GM19043 (cell line): ENCODE measurements at regions not wholly inside any gene's neighbourhood (a gene's known extent, or its start where the extent isn't known, plus 50 kb on each side); places are given as distances from the start of the nearest gene placed in this dataset.

ENCODE experiments used
- ATAC-seq: cut with Tn5 transposase; IDR thresholded peaks from one replicate; pipeline ENCODE4 v1.9.1; 2021; ENCODE audit warnings: low read depth; ENCODE audit not compliant: unreplicated experiment

DNA sequence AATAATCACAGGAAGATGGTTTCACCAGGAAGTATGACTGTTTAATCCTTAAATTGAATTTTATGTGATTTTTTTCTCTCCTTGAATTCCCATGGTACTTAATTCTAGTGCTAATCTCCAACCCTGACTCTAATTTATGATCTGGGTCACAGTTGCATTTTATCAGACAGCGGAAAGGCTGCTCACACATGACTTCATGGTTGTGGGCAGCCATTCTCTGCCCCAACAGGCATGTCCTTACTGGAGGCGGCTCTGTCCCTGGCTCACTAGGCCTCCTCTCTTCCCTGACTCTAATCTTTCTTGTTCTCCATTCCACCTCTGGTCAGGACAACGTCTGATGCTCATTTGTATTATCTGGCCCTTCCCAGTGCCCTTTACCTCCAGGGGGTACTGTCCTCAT lies 184.4 kb downstream of the CHST1 start:
- no peak for ATAC-seq

DNA sequence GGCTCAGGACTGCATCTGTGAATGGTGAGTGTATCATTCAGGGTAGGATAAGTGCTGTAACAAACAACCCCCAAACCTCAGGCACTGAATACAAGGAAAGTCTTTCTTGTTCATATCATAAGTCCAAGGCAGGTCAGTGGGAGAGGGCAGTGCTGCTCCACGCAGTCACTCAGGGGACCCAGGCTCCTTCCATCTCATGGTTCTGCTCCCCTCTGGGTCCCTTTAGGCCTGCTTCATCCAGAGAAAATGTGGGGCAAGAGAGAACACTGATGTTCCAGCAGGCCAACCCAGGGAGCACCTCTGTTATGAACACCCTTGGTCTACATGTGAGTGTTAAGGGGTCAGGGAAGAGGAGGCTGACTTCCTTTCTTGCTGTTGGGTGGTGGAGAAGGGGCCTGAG lies 187.8 kb downstream of the CHST1 start:
- no peak for ATAC-seq

DNA sequence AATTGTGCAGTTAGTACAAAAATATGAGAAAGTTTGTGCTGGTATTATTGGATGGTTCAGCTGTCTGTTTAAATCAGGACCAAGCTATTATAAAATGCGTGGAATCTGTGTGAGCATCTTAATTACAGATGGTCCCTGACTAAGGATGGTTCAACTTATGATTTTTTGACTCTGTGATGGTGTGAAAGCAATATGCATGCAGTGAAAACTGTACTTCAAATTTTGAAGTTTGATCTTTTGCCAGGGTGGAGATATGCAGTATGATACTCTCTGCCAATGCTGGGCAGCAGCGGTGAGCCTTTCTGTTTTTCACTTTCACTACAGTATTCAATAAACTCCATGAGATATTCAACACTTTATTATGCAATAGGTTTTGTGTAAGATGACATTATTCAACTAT lies 189.3 kb downstream of the CHST1 start:
- no peak for ATAC-seq

DNA sequence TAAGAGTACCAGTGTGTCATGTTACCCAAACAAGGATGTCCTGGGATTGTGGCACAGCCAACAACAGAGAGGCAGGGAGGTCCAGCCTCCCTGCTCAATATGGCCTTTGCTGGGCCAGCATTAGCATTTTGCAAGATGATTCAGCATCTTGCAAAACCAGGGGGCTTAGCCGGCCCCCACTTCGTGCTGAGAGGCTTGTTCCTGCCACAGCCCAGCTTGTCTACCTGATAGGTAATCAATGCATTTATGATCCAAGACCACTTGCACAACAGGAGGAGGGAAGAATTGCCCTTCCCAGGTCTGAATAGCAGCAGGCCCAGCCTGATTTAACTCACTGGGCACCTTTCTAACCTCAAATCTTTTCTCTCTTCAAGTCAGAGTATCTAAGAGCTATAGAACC lies 189.0 kb upstream of the SYT13 start:
- no peak for ATAC-seq

DNA sequence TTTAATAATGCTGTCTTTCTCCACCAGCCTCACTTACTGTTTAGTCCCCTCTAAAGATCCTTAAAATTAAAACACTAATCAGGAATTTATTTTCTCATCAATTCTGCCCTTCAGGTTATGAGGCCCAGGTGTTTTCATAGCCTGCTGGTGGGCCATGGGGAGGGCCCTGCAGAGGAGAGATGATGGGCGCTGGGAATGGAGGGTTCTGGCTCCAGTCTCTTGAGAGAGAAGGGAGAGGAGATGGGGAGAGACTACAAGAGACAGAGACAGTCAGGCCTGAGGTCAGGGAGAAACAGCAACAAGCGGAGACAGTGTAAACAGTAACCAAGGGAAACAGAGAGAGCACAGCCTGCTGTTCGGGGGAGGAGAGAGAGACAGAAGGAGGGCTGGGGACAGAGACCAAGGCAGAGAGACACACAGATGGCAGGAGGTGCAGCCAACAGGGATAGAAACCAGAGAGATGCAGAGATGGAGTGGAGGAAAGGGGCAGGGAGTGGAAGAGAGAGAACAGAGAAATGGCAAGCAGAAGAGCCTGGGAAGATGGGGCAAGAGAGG lies 187.3 kb upstream of the SYT13 start:
- no peak for ATAC-seq

DNA sequence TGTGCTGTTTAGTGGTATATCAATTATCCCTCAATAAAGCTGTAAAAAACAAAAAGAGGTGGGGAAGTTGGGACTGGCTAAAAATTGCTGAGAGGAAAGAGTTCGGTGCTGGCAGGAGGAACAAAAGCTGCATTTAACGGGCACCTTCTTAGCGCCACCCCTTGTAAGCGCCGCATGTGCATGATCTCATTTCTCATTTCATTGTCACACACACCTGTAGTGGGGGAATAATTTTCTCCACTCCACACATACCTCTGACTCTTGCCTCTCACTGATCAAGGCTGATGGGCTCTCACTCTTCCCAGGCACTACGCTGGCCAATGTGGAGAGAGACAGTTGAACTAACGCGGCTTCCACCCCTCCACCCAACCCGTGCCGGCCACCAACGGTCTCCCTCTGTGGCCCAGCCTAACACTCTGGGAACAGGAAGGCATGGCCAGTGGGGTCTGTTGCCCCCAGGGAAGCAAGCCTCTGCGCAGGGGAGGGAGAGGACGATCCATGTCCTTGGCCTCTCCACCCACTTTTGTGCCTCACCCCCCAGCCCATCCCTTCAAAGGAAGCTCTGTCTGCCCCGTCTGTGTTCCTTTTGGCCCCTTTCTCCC lies 186.7 kb upstream of the SYT13 start:
- no peak for ATAC-seq

DNA sequence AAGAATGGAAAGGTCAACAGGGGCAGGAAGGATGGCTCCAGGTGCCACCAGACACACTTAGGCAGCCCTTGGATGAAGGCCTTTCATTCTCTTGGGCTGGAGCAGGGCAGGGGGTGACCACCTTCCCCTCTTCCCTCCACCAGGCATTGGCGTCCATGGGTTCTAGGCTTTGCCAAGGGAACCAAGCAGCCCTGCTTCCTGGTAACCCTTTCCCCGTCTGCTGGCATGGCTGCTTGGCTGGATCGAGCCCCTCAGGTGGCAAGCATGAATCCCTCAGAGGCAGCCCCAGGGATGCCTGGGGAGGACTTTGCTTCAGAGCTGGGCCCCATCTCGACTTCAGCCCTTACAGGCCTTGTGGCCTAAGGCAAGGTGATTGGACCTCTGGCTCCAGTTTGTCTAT lies 185.1 kb upstream of the SYT13 start:
- no peak for ATAC-seq

DNA sequence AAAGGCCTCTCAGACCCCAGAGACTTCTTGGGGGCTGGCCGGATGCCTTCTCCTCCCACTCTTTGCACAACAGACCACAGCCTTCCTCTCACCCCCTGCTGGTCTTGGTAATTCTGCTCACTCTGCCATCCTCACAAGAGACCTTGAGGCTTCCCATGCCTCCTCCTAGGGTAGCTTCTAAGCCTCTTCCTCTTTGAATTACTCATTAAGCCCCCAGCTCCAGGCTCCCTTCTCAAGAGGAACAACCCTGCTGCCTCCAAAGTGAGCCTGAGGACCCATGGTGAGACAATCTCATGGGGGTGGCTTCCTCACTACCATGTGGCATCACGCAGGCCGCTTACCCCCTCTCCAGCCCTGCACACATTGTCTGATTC lies 184.6 kb upstream of the SYT13 start:
- no peak for ATAC-seq

DNA sequence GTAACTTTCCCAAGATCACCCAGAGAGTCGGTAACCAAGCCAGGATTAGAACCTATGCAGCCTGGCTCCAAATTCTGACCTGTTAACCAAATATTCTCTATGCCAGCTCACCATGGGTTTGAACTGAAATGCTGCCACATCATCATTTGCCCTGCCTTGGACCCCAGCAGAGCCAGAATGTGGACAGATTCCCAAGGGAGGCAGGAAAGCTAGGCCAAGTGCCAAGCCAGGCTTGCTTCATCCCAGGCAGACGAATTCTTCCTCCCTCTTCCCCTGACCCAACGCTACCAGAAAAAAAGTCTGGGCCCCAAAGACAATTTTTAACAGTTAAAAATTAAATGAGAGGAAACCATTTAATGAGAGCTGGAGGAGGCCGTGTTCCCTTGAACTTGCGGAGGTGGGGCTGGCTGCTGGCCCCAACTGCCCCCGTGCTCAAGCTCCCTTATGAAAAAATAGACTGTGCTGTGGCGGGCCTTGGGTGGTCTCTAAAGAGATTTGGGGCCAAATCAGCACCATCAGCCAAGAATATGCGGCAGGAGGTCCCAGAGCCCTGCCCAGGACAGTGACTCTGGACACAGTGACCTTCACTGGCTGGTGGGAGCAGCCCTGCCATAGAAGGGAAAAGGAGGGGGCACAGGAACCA lies 184.1 kb upstream of the SYT13 start:
- ATAC-seq = no peak

DNA sequence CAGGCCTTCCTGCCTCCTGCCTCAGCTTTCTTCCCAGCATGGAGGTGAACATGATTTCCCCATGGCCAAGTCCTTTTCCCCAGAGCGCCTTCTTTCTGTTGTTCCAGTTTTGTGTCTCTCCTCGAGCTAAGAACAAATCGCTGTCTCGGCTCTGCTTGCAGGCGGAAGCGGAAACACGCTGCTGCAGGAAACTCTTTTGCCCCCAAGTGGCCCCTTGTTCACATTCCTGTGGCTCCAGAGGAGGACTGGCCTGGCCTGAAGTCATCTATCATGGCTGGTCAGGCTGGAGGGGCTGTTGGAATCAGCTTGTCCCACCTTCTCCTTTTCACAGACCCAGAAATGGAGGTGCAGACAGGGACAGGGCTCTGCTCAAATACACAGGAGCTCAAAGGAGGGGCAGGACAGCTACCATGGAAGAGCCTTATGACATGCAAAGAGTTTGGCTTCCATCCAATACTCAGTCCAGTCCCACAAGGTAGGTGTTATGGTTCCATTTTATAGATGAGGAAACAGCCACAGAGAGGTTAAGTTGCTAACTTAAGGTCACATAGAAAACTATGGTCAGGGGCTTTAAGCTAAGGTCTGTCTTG lies 182.2 kb upstream of the SYT13 start:
- no peak for ATAC-seq

DNA sequence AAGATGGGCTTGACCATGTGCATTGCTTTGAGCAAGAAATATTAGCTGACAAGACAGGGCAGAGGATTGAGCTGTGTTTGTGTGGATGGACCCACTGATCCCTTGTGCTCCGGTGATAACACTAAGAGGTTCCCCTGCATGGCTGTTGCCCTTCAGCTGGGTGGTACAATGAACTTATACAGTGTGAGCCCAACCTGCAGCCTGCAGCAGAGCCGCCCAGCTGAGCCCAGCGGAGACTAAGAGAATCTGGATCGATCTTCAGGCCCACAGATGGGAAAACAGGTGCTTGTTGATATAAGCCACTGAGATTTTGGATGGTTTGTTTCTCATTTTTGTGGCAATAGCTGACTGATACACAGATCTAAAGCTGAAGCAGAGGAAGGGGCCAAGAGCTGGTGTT lies 177.4 kb upstream of the SYT13 start:
- no peak for ATAC-seq

DNA sequence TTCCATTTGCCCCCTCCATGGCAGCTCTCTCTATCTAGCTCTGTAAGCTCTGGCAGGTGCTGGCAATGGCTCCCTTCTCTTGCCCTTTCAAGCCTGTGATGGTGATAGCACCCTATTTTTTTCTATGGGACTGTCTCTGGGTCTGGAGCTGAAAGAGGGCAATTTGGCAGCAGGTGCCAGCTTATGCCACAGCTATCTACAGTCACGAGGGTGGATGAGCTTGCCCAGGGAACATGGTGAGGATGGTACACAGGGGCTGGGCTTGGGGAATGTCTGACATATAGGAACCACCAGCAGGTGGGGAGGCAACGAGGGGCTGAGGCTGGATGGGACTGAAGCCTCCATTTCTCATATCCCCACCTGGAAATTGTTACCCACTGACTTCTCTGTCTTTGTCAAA lies 175.4 kb upstream of the SYT13 start:
- no peak for ATAC-seq

DNA sequence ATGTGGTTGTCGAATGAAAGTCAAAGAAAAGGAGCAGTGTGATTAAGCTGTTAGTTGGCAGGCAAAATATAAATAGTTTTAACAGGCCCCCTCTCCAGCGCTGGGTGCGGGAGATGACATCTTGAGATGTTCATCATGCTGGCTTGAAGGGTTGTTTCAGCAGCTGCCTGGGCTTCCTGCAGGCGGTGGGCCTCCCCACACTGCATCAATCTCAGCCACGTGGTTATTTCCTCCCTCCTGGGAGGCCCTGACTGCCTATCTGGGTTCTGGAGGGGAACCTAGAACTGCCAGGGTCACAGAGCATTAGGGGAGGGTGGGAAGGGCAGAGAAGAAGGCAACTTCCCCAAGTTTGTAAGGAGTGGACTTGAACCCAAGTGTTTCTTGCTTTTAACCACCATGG lies 173.3 kb upstream of the SYT13 start:
- no peak for ATAC-seq

DNA sequence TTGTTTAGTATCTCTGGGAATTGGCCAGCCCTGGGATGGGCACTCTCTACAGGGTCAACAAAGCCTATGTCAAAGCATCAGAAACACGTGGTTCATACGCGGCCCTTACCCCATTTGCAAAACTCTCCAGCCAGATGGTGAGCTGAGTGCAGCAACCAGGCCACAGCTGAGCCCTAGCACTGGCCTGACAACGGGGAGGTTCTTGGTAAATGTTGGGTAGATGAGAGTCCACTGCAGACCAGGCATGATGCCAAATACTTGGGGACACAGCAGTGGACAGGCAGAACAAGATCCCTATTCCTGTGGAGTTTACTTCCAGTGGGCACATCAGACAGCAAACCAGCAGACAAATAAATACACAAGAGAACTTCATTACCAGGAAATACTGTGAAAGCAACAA lies 172.1 kb upstream of the SYT13 start:
- no peak for ATAC-seq

DNA sequence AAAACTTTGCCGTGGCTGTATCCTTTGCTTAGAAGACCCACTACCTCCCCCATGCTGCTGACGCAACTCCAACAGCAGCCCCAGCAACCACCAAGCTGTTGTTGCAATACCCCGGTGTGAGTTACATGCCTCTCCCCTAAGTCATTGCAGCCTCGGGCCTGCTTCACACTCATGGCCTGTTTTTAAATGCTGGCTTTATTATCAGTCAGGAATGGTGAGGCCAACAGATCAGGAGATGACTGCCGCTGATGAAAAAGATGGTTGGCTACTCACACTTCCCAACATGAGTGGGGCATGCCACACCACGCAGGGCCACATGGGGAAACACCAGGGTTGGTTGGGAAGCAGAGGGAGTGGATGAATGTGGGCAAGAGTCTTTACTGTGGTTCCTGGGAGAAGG lies 171.5 kb upstream of the SYT13 start:
- ATAC-seq = no peak

DNA sequence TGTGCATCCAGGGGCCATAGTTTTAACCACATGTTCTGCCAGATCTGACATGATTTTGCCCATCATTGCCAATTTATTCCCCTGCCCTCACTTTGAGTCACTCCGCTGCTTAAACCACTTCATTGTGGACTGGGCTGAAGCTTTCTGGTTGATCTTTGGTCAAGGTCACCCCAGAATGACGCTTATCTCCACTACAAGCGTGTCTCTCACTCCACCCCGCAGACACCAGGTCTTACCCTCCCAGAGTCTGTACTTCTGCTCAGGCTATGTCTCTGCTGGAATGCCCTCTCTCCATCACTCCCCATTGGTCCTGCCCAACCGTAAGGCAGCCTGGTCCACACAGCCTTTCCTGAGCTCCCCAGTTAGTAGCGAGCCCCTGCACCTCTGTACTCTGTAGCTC lies 170.5 kb upstream of the SYT13 start:
- no peak for ATAC-seq

DNA sequence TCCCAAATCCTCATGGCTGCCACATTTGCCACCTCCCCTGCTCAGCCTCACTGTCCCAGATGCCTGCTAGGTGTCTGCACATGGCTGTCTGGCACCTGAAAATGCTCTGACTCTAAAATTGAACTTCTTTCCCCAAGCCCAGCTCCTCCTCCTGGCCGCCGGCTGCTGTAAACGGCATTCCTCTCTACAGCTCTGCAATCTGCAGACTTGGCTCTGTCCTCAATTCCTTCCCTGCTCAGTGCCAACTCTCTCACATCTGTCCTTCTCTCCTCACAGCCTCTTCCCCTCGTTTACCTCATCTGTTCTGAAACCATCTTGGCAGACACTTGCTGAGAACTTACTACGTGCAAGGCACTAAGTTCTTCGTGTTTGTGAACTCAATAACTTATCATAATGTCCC lies 169.4 kb upstream of the SYT13 start:
- no peak for ATAC-seq

DNA sequence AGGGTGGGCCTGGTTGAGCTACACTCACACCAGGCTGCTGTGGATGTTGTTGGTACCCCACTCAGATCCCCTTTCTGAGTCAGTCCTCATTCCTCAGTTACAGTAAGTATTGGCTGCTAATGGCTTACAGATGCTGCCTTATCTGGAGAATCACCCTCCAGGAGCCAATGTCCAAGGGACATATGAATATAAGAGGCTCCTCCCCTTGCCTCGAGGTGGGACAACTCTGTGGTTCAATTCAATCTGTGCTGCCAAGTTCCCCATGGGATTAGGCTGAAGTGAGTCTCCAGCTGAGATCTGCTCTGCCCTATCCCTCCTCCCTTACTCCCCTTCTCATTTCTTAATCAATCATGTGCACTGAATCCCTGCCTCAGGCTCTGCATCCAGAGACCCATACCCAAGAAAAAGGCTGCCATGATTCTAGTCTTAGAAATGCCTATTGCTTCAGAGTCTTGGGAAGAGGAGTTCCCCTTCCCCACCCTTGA lies 168.8 kb upstream of the SYT13 start:
- no peak for ATAC-seq

DNA sequence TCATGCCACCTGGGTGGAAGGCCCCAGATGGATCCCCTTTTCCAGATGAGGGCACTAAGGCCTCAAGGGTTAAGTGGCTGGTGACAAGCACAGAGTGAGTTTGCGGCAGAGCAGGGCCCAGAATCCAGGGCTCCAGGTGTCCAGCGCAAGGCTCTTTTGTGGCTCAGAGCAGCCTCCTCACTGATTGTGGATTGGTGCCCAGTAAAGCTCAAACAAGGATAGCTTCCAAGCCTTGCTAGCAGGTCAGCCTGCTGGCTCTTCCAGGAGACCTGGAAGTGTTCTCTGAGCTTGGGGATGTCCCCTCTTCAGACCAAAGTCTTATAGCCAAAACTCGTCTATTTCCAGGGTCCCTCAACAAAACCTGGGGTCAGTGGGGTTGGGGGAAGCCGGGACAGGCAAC lies 167.6 kb upstream of the SYT13 start:
- no peak for ATAC-seq

DNA sequence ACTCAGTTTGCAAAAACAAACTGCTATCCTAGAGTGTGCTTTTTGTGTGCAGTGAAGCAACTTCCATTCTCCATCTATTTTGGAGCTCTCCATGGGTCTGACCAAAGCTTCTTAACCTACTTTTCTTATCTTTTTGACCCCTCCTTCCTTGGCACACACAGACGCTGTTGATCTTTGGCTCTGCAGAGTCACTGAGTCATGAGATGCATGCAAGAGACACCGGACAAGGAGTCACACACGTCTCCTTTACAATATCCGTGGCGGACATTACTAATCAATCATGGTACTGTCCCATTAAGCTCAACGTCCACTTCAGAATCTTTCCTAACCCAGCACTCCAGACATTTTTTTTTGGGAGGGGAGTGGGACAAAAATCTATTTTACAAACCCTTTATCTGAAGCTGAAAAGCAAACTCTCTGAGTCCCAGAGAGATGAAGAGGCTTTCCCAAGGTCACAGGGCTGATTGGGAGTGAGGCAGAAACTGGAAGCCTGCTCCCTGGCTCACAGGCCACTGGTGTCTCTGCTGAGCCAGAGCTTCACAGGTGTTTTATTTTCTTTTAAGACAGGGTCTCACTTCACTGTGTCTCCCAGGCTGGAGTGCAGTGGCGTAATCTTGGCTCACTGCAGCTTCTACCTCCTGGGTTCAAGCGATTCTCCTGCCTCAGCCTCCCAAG lies 165.8 kb upstream of the SYT13 start:
- ATAC-seq = no peak

DNA sequence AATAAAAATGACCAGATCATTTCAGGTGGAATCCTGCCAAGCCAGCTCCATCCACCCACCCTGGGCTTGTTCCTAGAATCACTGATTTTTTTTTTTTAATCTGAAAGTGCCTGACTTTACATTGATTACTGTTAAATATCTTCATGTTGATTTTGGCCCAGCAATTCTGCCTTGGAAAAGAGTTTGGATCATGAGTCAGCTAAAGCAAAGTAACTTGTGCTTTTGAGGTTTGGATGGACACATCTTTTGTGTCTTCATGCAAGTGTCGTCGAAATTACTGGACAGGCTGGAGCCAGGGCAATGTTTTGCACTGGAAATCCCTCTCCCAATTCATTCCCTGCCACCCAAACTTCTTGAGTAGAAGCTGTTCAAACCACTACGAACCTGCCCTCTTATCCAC lies 164.0 kb upstream of the SYT13 start:
- ATAC-seq = no peak
